ENCODE measurements at regions not wholly inside any gene's neighbourhood (a gene's known extent, or its start where the extent isn't known, plus 50 kb on each side); places are given as distances from the start of the nearest gene placed in this dataset.

DNA sequence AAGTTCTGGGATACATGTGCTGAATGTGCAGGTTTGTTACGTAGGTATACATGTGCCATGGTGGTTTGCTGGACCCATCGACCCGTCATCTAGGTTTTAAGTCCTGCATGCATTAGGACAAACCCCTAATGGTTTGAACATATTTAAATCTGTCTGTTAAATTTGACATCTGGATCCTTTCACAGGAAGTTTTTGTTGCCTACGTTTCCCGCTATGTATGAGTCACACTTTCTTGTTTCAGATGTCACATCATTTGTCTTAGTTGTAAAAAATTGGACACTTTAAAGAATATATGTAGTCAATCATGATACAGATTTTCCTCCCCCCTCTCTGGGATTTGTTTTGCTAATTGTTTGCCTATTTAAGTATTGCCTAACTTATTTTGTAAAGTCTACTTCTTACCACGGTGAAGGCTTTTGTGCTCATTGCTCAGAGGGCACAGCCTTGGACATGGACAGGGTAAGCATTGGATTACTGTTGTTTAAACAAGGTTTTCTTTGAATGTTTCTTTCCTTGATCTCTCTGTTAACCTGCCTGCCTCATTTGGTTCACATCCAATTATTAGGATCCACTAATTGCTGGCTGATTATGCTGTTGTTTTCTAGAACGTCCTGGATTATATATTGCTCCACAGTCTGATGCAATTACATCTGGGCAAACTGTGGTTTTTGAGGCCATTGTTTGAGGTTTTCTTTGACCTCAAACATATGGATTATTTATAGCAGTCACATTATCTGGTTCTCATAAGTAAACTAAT, 1441.4 kb downstream of the AACS start (continued):
- TF ChIP-seq NANOG (IDR thresholded peaks at IDR 0.05; ENCODE audit: borderline replicate concordance): no peak
- no peak for TF ChIP-seq EZH2 (IDR thresholded peaks at IDR 0.05; ENCODE audit: low read depth, unreplicated experiment)
- TF ChIP-seq CREB1 (CRISPR knock-in tag; IDR thresholded peaks at IDR 0.05; ENCODE audit: low read depth): no peak
- TF ChIP-seq, protein P1, sequence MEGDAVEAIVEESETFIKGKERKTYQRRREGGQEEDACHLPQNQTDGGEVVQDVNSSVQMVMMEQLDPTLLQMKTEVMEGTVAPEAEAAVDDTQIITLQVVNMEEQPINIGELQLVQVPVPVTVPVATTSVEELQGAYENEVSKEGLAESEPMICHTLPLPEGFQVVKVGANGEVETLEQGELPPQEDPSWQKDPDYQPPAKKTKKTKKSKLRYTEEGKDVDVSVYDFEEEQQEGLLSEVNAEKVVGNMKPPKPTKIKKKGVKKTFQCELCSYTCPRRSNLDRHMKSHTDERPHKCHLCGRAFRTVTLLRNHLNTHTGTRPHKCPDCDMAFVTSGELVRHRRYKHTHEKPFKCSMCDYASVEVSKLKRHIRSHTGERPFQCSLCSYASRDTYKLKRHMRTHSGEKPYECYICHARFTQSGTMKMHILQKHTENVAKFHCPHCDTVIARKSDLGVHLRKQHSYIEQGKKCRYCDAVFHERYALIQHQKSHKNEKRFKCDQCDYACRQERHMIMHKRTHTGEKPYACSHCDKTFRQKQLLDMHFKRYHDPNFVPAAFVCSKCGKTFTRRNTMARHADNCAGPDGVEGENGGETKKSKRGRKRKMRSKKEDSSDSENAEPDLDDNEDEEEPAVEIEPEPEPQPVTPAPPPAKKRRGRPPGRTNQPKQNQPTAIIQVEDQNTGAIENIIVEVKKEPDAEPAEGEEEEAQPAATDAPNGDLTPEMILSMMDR (conservative IDR thresholded peaks at IDR 0.05; ENCODE audit: low read depth in 2 of 2): no peak
- no peak for TF ChIP-seq ZNF114 (CRISPR knock-in tag; IDR thresholded peaks at IDR 0.05)
- TF ChIP-seq, protein P2, sequence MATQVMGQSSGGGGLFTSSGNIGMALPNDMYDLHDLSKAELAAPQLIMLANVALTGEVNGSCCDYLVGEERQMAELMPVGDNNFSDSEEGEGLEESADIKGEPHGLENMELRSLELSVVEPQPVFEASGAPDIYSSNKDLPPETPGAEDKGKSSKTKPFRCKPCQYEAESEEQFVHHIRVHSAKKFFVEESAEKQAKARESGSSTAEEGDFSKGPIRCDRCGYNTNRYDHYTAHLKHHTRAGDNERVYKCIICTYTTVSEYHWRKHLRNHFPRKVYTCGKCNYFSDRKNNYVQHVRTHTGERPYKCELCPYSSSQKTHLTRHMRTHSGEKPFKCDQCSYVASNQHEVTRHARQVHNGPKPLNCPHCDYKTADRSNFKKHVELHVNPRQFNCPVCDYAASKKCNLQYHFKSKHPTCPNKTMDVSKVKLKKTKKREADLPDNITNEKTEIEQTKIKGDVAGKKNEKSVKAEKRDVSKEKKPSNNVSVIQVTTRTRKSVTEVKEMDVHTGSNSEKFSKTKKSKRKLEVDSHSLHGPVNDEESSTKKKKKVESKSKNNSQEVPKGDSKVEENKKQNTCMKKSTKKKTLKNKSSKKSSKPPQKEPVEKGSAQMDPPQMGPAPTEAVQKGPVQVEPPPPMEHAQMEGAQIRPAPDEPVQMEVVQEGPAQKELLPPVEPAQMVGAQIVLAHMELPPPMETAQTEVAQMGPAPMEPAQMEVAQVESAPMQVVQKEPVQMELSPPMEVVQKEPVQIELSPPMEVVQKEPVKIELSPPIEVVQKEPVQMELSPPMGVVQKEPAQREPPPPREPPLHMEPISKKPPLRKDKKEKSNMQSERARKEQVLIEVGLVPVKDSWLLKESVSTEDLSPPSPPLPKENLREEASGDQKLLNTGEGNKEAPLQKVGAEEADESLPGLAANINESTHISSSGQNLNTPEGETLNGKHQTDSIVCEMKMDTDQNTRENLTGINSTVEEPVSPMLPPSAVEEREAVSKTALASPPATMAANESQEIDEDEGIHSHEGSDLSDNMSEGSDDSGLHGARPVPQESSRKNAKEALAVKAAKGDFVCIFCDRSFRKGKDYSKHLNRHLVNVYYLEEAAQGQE (IDR thresholded peaks at IDR 0.05; ENCODE audit: unreplicated experiment): no peak

DNA sequence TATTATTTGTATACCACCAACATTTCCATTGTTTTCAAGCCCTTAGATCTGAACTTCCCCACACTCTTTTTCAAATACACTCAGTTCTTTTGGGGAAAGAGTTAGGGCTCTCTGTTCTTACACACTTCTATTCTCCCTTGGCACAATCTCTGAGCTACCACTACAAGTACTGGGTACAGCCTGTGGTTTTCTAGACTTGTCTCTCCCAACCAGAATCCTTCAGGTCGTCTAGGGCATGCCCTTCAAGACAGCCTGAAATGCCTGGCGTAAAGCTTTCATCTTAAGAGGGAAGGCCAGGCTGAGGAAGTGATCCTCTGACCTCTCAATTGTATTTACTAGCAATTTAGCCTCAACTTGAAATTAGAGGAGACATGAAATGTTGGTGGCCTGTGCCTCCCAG, 1442.0 kb downstream of the AACS start:
- no peaks in the 10 kb centered on the region for H3F3A ChIP-seq (replicated peaks; ENCODE audit: low read depth)
- H3K36me3 ChIP-seq (ENCODE audit: insufficient read depth): no peaks in the 10 kb centered on the region
- no peak overlapping the region for H3K27ac Mint-ChIP-seq
- H3K4me1 ChIP-seq (ENCODE audit: insufficient read depth): no peaks in the 10 kb centered on the region
- H3K27ac ChIP-seq (ENCODE audit: low read depth): no peak overlapping the region
- H3K9me3 Mint-ChIP-seq: peaks cover 88% of the 10 kb centered on the region
- no peaks in the 10 kb centered on the region for H3K79me2 ChIP-seq (replicated peaks; ENCODE audit: insufficient read depth)
- H3K4me1 Mint-ChIP-seq: no peaks in the 10 kb centered on the region
- no peaks in the 10 kb centered on the region for H3K27me3 Mint-ChIP-seq (ENCODE audit: insufficient read depth, low read depth, poor library complexity)
- peaks cover 33% of the 10 kb centered on the region for H3K36me3 Mint-ChIP-seq (ENCODE audit: low read depth)
- no peak overlapping the region for H3K4me3 ChIP-seq
- no peak for ATAC-seq
- H3K9me2 ChIP-seq (ENCODE audit: insufficient read depth): no peaks in the 10 kb centered on the region
- H4K20me1 ChIP-seq (replicated peaks; ENCODE audit: insufficient read depth): no peaks in the 10 kb centered on the region
- H3K4me3 Mint-ChIP-seq: no peak overlapping the region
- H3K27me3 ChIP-seq (ENCODE audit: insufficient read depth): no peaks in the 10 kb centered on the region
- no peak for DNase-seq (ENCODE audit: low spot score)
- no peak overlapping the region for H2AFZ ChIP-seq
- no peak overlapping the region for H3K4me2 ChIP-seq
- TF ChIP-seq, protein P1 (conservative IDR thresholded peaks at IDR 0.05; ENCODE audit: low read depth in 2 of 2): no peak
- TF ChIP-seq NANOG (IDR thresholded peaks at IDR 0.05; ENCODE audit: borderline replicate concordance) (no peak), JUNB (IDR thresholded peaks at IDR 0.05; ENCODE audit: unreplicated experiment) (no peak), CREB1 (CRISPR knock-in tag; IDR thresholded peaks at IDR 0.05; ENCODE audit: low read depth) (no peak), ZNF114 (CRISPR knock-in tag; IDR thresholded peaks at IDR 0.05) (no peak), EZH2 (IDR thresholded peaks at IDR 0.05; ENCODE audit: low read depth, unreplicated experiment) (no peak), EZH2phosphoT487 (IDR thresholded peaks at IDR 0.05; ENCODE audit: unreplicated experiment) (no peak), STAT1 (IDR thresholded peaks at IDR 0.05; ENCODE audit: unreplicated experiment) (no peak)
- TF ChIP-seq, protein P3, sequence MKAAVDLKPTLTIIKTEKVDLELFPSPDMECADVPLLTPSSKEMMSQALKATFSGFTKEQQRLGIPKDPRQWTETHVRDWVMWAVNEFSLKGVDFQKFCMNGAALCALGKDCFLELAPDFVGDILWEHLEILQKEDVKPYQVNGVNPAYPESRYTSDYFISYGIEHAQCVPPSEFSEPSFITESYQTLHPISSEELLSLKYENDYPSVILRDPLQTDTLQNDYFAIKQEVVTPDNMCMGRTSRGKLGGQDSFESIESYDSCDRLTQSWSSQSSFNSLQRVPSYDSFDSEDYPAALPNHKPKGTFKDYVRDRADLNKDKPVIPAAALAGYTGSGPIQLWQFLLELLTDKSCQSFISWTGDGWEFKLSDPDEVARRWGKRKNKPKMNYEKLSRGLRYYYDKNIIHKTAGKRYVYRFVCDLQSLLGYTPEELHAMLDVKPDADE (IDR thresholded peaks at IDR 0.05): no peak
